Esophagus muscularis mucosa (tissue), 4 donors: ENCODE measurements at regions not wholly inside any gene's neighbourhood (a gene's known extent, or its start where the extent isn't known, plus 50 kb on each side); places are given as distances from the start of the nearest gene placed in this dataset.
"Not testable (repeated sequence)": the region's sequence is repeated elsewhere in the genome, so short reads cannot be mapped to it uniquely, and the experiment has no call there.

ENCODE experiments used
- DNase-seq: peaks from one replicate; pipeline ENCODE4 v3.0.0-alpha.2; 2017; ENCODE audit errors: extremely low spot score
- H3K27ac ChIP-seq, 4 donors: fragments of 200-600 bp; sonication (generic); replicated peaks in 1 of 4; 1 replicate in 3 of 4; 2 replicates in 1 of 4; pipeline ENCODE4 v1.5.1; 2016 to 2019; ENCODE audit warnings: mild to moderate bottlenecking in 1 of 4
- H3K27me3 ChIP-seq, 4 donors: fragments of 200-600 bp; sonication (generic); one replicate each; pipeline versions ENCODE4 v1.5.1 to v1.6.0; 2016 to 2019
- H3K36me3 ChIP-seq, 4 donors: fragments of 200-600 bp; sonication (generic); one replicate each; pipeline ENCODE4 v1.5.1; 2016 to 2019
- H3K4me1 ChIP-seq, 4 donors: fragments of 200-600 bp; sonication (generic); one replicate each; pipeline ENCODE4 v1.5.1; 2016 to 2019
- H3K4me3 ChIP-seq, 4 donors: fragments of 200-600 bp; sonication (generic); 1 replicate in 2 of 4; 2 replicates in 2 of 4; pipeline ENCODE4 v1.5.1; 2016 to 2019; ENCODE audit warnings: mild to moderate bottlenecking in 4 of 4, moderate library complexity in 1 of 4
- H3K9me3 ChIP-seq, 4 donors: fragments of 200-600 bp; sonication (generic); 1 replicate in 3 of 4; 2 replicates in 1 of 4; pipeline ENCODE4 v1.5.1; 2016 to 2019
- CTCF ChIP-seq, 3 experiments: fragments of 200-600 bp in 2 of 3; fragments of 450-650 bp in 1 of 3; sonication (generic) in 2 of 3; IDR thresholded peaks; one replicate each; pipeline ENCODE4 v1.5.1; 2017 to 2019; ENCODE audit warnings: antibody characterized with exemption in 3 of 3, mild to moderate bottlenecking in 2 of 3, moderate library complexity in 1 of 3
- EP300 ChIP-seq: sonication (generic); formaldehyde crosslinking; IDR thresholded peaks from one replicate; pipeline ENCODE4 v1.6.1; 2017; ENCODE audit warnings: antibody characterized with exemption
- POLR2A ChIP-seq: fragments of 450-650 bp; IDR thresholded peaks from one replicate; pipeline ENCODE4 v1.6.1; 2017; ENCODE audit warnings: antibody characterized with exemption, moderate library complexity, mild to moderate bottlenecking, low read depth
- POLR2AphosphoS5 ChIP-seq, 2 donors: sonication (generic); formaldehyde crosslinking; IDR thresholded peaks; one replicate each; pipeline ENCODE4 v1.6.1; 2017; ENCODE audit warnings: antibody characterized with exemption in 2 of 2
- WGBS: methylation state at CpG from one replicate; pipeline ENCODE4 v1.1.5; 2018; 5-methylcytosine and 5-hydroxymethylcytosine counted together
- intact Hi-C: fragments of 100-400 bp; cut with DNase I; formaldehyde crosslinking; loops from one replicate; pipeline ENCODE4 v1.15.1; 2023

GRCh38 chr13:78875792-78876580, 217.0 kb upstream of the OBI1 start:
- H3K4me3 ChIP-seq: no peak overlapping the region
- no peaks in the 10 kb centered on the region for H3K4me1 ChIP-seq
- WGBS: 72% methylated on average over 9 of the region's 12 CpGs
- H3K27ac ChIP-seq: no peak overlapping the region
- no peaks in the 10 kb centered on the region for H3K9me3 ChIP-seq
- no peaks in the 10 kb centered on the region for H3K36me3 ChIP-seq
- TF ChIP-seq POLR2A: no peak
- no peak for TF ChIP-seq CTCF (IDR thresholded peaks at IDR 0.05)
- TF ChIP-seq EP300: no peak
- no peak for TF ChIP-seq POLR2AphosphoS5 (IDR thresholded peaks at IDR 0.05)
- intact Hi-C loops: no loop called here
- no peak for DNase-seq
- H3K27me3 ChIP-seq: no peaks in the 10 kb centered on the region

GRCh38 chr13:78868991-78869390, 210.0 kb upstream of the OBI1 start:
- no peak for TF ChIP-seq EP300
- no peak for TF ChIP-seq CTCF (IDR thresholded peaks at IDR 0.05)
- TF ChIP-seq POLR2AphosphoS5 (IDR thresholded peaks at IDR 0.05): no peak
- TF ChIP-seq POLR2A: no peak
- intact Hi-C loops: no loop called here
- WGBS: 74% methylated on average over 1 of the region's 1 CpG
- Histone ChIP-seq H3K9me3 (no peaks in the 10 kb centered on the region), H3K36me3 (no peaks in the 10 kb centered on the region), H3K27me3 (no peaks in the 10 kb centered on the region), H3K27ac (no peak overlapping the region), H3K4me1 (no peaks in the 10 kb centered on the region), H3K4me3 (no peak overlapping the region)
- no peak for DNase-seq

- H3K4me1 ChIP-seq: no peaks in the 10 kb centered on the region
- H3K27ac ChIP-seq: no peak overlapping the region
- H3K9me3 ChIP-seq: no peaks in the 10 kb centered on the region
- no peak for TF ChIP-seq POLR2AphosphoS5 (IDR thresholded peaks at IDR 0.05)
- no peak for TF ChIP-seq EP300
- no peak for TF ChIP-seq POLR2A
- no peak for TF ChIP-seq CTCF (IDR thresholded peaks at IDR 0.05)
- H3K4me3 ChIP-seq: no peak overlapping the region
- no peaks in the 10 kb centered on the region for H3K36me3 ChIP-seq
- intact Hi-C loops: no loop called here
- no peaks in the 10 kb centered on the region for H3K27me3 ChIP-seq
- no peak for DNase-seq
- 55% methylated on average over 3 of the region's 3 CpGs for WGBS
These were observed 208.7 kb upstream of the OBI1 start for GRCh38 chr13:78867655-78868054.

GRCh38 chr13:78866076-78866475, 207.1 kb upstream of the OBI1 start:
- H3K4me3 ChIP-seq, H3K4me1 ChIP-seq, H3K27ac ChIP-seq, H3K36me3 ChIP-seq, H3K27me3 ChIP-seq, DNase-seq, intact Hi-C loops, H3K9me3 ChIP-seq: not testable (repeated sequence)
- WGBS: 83% methylated on average over 4 of the region's 6 CpGs

GRCh38 chr13:78862446-78862845, 203.5 kb upstream of the OBI1 start:
- no peak for DNase-seq
- no peaks in the 10 kb centered on the region for H3K27me3 ChIP-seq
- no peaks in the 10 kb centered on the region for H3K4me1 ChIP-seq
- no peak overlapping the region for H3K27ac ChIP-seq
- intact Hi-C loops: no loop called here
- H3K9me3 ChIP-seq: no peaks in the 10 kb centered on the region
- 82% methylated on average over 1 of the region's 1 CpG for WGBS
- no peaks in the 10 kb centered on the region for H3K36me3 ChIP-seq
- no peak for TF ChIP-seq EP300
- TF ChIP-seq POLR2A: no peak
- TF ChIP-seq CTCF (IDR thresholded peaks at IDR 0.05): no peak
- no peak for TF ChIP-seq POLR2AphosphoS5 (IDR thresholded peaks at IDR 0.05)
- no peak overlapping the region for H3K4me3 ChIP-seq
